ENCODE measurements at regions not wholly inside any gene's neighbourhood (a gene's known extent, or its start where the extent isn't known, plus 50 kb on each side); places are given as distances from the start of the nearest gene placed in this dataset.

GRCh38 chr1:56073614-56074006 is 505.8 kb downstream of the PLPP3 start:
- H3K27ac ChIP-seq: no peak overlapping the region
- no peaks in the 10 kb centered on the region for H3K9me3 ChIP-seq
- no peaks in the 10 kb centered on the region for H3K4me1 ChIP-seq
- no peak overlapping the region for H3K4me3 ChIP-seq
- H3K36me3 ChIP-seq: no peaks in the 10 kb centered on the region
- 94% methylated on average over 2 of the region's 2 CpGs for WGBS (ENCODE audit: insufficient coverage, low coverage, low lambda C conversion rate, missing lambda C conversion rate)
- ATAC-seq (no peak), DNase-seq (no peak)
- H3K27me3 ChIP-seq: no peaks in the 10 kb centered on the region
- intact Hi-C loops (cut with DNase I): no loop called here
- TF ChIP-seq CTCF (IDR thresholded peaks at IDR 0.05): no peak
- no peak for TF ChIP-seq POLR2A (IDR thresholded peaks at IDR 0.05)

- TF ChIP-seq POLR2A (IDR thresholded peaks at IDR 0.05) (no peak), CTCF (IDR thresholded peaks at IDR 0.05) (no peak)
- ATAC-seq: no peak
- no peak overlapping the region for H3K4me3 ChIP-seq
- DNase-seq: no peak
- WGBS (ENCODE audit: insufficient coverage, low coverage, low lambda C conversion rate, missing lambda C conversion rate): 33% methylated on average over 1 of the region's 1 CpG
- intact Hi-C loops (cut with DNase I): no loop called here
- H3K27ac ChIP-seq: no peak overlapping the region
- H3K4me1 ChIP-seq: no peaks in the 10 kb centered on the region
- H3K9me3 ChIP-seq: no peaks in the 10 kb centered on the region
- H3K36me3 ChIP-seq: no peaks in the 10 kb centered on the region
- H3K27me3 ChIP-seq: no peaks in the 10 kb centered on the region
Measured at GRCh38 chr1:56073206-56073605, 506.2 kb downstream of the PLPP3 start.

- H3K27ac ChIP-seq: no peak overlapping the region
- no CpG with 5 or more reads among the region's 1 CpG for WGBS (ENCODE audit: insufficient coverage, low coverage, low lambda C conversion rate, missing lambda C conversion rate)
- intact Hi-C loops (cut with DNase I): no loop called here
Measured at GRCh38 chr1:56072310-56072709, 507.1 kb downstream of the PLPP3 start.

GRCh38 chr1:56071351-56071750 is 508.0 kb downstream of the PLPP3 start:
- Histone ChIP-seq H3K27ac (no peak overlapping the region), H3K36me3 (no peaks in the 10 kb centered on the region), H3K27me3 (no peaks in the 10 kb centered on the region), H3K4me1 (no peaks in the 10 kb centered on the region), H3K9me3 (no peaks in the 10 kb centered on the region), H3K4me3 (no peak overlapping the region)
- WGBS (ENCODE audit: insufficient coverage, low coverage, low lambda C conversion rate, missing lambda C conversion rate): 75% methylated on average over 3 of the region's 3 CpGs
- TF ChIP-seq POLR2A (IDR thresholded peaks at IDR 0.05) (no peak), CTCF (IDR thresholded peaks at IDR 0.05) (no peak)
- ATAC-seq: no peak
- DNase-seq: no peak
- intact Hi-C loops (cut with DNase I): no loop called here

More at GRCh38 chr1:56072310-56072709, 507.1 kb downstream of the PLPP3 start:
- ATAC-seq (no peak), DNase-seq (no peak)
- H3K36me3 ChIP-seq: no peaks in the 10 kb centered on the region
- no peak for TF ChIP-seq POLR2A (IDR thresholded peaks at IDR 0.05)
- no peak for TF ChIP-seq CTCF (IDR thresholded peaks at IDR 0.05)
- no peaks in the 10 kb centered on the region for H3K4me1 ChIP-seq
- no peak overlapping the region for H3K4me3 ChIP-seq
- no peaks in the 10 kb centered on the region for H3K27me3 ChIP-seq
- H3K9me3 ChIP-seq: no peaks in the 10 kb centered on the region

- no peak for DNase-seq
- WGBS (ENCODE audit: insufficient coverage, low coverage, low lambda C conversion rate, missing lambda C conversion rate): 80% methylated on average over 1 of the region's 1 CpG
- ATAC-seq: no peak
- TF ChIP-seq CTCF (IDR thresholded peaks at IDR 0.05) (no peak), POLR2A (IDR thresholded peaks at IDR 0.05) (no peak)
- no peak overlapping the region for H3K4me3 ChIP-seq
- H3K27me3 ChIP-seq: no peaks in the 10 kb centered on the region
- H3K9me3 ChIP-seq: no peaks in the 10 kb centered on the region
- intact Hi-C loops (cut with DNase I): no loop called here
- no peak overlapping the region for H3K27ac ChIP-seq
- no peaks in the 10 kb centered on the region for H3K36me3 ChIP-seq
- no peaks in the 10 kb centered on the region for H3K4me1 ChIP-seq
Measured at GRCh38 chr1:56070601-56071000, 508.8 kb downstream of the PLPP3 start.
